ENCODE measurements at regions not wholly inside any gene's neighbourhood (a gene's known extent, or its start where the extent isn't known, plus 50 kb on each side); places are given as distances from the start of the nearest gene placed in this dataset.

DNA sequence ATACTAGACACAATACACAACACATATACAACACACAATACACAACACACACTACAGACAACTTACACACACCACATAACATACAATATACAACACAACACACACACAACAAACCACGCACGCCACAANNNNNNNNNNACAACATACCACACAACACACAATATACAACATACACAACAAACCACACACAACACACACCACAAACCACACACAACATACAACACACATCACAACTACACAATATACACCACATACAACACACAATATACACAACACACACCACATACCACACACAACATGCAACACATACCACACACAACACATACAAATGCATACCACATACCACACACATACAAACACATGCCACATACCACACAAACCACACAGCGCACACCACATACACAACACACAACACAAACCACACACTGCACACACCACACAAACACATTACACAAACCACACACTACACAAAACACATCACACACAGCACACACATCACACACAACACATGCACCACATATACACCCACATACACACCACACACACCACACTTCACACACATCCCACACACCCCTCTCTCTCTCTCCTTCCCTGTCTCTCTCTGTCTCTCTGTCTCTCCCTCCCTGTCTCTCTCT lies 108.3 kb downstream of the ETS2 start:
- ATAC-seq: no peak
- TF ChIP-seq ZNF70 (CRISPR knock-in tag; IDR thresholded peaks at IDR 0.05): no peak

DNA sequence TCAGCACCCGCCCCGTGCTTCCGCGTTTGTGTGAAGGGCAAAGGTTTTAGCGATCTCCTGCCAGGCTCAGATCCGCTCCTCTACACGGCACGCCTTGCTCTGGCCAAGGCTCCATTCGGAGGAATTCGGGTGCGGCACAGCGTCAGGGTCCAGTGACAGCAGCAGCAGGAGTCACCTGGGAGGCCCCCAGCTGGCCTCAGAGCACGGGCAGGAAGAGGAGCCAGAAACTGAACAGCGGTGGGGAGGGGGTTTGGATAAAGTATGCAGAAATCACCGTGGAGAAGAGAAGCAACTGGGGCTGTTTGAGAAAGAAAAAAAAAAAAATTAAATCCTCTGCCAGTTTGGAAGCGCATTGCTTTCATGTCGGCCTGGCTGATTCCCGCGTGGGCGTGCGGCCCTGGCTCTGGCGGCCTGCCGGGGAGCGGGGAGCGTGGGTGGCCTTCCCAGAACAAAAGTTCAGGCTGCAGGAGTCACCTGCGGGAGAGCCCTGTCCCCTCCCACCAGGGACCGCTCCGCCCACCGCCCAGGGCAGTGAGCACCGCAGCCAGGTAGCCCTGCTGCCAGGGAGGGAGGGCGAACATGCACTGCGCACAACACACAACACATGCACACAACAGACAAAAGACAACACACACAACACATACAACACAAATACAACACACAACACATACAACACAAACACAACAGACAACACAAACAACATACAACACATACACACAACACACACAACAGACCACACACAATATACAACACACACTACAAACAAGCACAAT lies 107.6 kb downstream of the ETS2 start:
- ATAC-seq: peak; percentile 37
- TF ChIP-seq CSDC2 (CRISPR knock-in tag; IDR thresholded peaks at IDR 0.05) (no peak), ESRRG (CRISPR knock-in tag; IDR thresholded peaks at IDR 0.05) (no peak), OSR1 (CRISPR knock-in tag; IDR thresholded peaks at IDR 0.05) (no peak), ZNF8 (CRISPR knock-in tag; IDR thresholded peaks at IDR 0.05) (no peak), SNAI2 (CRISPR knock-in tag; IDR thresholded peaks at IDR 0.05) (no peak), TCF4 (CRISPR knock-in tag; IDR thresholded peaks at IDR 0.05; ENCODE audit: borderline replicate concordance) (no peak)
- TF ChIP-seq, protein P1, sequence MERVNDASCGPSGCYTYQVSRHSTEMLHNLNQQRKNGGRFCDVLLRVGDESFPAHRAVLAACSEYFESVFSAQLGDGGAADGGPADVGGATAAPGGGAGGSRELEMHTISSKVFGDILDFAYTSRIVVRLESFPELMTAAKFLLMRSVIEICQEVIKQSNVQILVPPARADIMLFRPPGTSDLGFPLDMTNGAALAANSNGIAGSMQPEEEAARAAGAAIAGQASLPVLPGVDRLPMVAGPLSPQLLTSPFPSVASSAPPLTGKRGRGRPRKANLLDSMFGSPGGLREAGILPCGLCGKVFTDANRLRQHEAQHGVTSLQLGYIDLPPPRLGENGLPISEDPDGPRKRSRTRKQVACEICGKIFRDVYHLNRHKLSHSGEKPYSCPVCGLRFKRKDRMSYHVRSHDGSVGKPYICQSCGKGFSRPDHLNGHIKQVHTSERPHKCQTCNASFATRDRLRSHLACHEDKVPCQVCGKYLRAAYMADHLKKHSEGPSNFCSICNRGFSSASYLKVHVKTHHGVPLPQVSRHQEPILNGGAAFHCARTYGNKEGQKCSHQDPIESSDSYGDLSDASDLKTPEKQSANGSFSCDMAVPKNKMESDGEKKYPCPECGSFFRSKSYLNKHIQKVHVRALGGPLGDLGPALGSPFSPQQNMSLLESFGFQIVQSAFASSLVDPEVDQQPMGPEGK (CRISPR knock-in tag; IDR thresholded peaks at IDR 0.05; ENCODE audit: borderline replicate concordance): no peak
- TF ChIP-seq, protein P2, sequence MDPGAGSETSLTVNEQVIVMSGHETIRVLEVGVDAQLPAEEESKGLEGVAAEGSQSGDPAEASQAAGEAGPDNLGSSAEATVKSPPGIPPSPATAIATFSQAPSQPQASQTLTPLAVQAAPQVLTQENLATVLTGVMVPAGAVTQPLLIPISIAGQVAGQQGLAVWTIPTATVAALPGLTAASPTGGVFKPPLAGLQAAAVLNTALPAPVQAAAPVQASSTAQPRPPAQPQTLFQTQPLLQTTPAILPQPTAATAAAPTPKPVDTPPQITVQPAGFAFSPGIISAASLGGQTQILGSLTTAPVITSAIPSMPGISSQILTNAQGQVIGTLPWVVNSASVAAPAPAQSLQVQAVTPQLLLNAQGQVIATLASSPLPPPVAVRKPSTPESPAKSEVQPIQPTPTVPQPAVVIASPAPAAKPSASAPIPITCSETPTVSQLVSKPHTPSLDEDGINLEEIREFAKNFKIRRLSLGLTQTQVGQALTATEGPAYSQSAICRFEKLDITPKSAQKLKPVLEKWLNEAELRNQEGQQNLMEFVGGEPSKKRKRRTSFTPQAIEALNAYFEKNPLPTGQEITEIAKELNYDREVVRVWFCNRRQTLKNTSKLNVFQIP (CRISPR knock-in tag; IDR thresholded peaks at IDR 0.05; ENCODE audit: borderline replicate concordance, low read depth): no peak

DNA sequence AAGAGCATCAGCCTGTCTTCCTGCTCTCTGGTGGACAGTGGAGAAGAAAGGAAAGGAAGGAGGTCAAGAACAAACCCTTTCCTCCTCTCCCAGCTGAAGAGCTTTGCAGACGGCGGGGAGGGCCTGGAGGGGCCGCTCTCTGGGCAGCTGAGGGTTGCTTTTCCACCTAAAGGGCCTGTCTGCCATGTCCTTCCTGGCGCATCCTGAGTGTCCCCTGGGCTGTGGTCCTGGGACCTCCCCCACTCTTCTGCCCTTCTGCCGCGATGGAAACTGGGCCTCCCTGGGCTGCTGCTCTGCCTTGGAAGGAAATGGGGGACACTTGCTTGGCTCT lies 107.0 kb downstream of the ETS2 start:
- TF ChIP-seq ARNTL (CRISPR knock-in tag; IDR thresholded peaks at IDR 0.05; ENCODE audit: borderline replicate concordance, low read depth): no peak
- TF ChIP-seq ZNF565 (CRISPR knock-in tag; conservative IDR thresholded peaks at IDR 0.05; ENCODE audit: low read depth): no peak
- no peak for TF ChIP-seq ZNF70 (CRISPR knock-in tag; IDR thresholded peaks at IDR 0.05)
- TF ChIP-seq, protein P3, sequence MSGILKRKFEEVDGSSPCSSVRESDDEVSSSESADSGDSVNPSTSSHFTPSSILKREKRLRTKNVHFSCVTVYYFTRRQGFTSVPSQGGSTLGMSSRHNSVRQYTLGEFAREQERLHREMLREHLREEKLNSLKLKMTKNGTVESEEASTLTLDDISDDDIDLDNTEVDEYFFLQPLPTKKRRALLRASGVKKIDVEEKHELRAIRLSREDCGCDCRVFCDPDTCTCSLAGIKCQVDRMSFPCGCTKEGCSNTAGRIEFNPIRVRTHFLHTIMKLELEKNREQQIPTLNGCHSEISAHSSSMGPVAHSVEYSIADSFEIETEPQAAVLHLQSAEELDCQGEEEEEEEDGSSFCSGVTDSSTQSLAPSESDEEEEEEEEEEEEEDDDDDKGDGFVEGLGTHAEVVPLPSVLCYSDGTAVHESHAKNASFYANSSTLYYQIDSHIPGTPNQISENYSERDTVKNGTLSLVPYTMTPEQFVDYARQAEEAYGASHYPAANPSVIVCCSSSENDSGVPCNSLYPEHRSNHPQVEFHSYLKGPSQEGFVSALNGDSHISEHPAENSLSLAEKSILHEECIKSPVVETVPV (CRISPR knock-in tag; IDR thresholded peaks at IDR 0.05): no peak
- no peak for TF ChIP-seq CSDC2 (CRISPR knock-in tag; IDR thresholded peaks at IDR 0.05)
- no peak for TF ChIP-seq ZFP30 (CRISPR knock-in tag; IDR thresholded peaks at IDR 0.05)
- no peak for TF ChIP-seq ESRRG (CRISPR knock-in tag; IDR thresholded peaks at IDR 0.05)
- no peak for TF ChIP-seq ZC3H10 (CRISPR knock-in tag; IDR thresholded peaks at IDR 0.05)
- no peak for TF ChIP-seq ZNF8 (CRISPR knock-in tag; IDR thresholded peaks at IDR 0.05)
- no peak for TF ChIP-seq PPARA (CRISPR knock-in tag; IDR thresholded peaks at IDR 0.05; ENCODE audit: borderline replicate concordance)
- no peak for TF ChIP-seq RARB (CRISPR knock-in tag; IDR thresholded peaks at IDR 0.05)
- no peak for TF ChIP-seq ISL1 (CRISPR knock-in tag; IDR thresholded peaks at IDR 0.05)
- TF ChIP-seq BACH2 (CRISPR knock-in tag; IDR thresholded peaks at IDR 0.05; ENCODE audit: borderline replicate concordance): no peak
- TF ChIP-seq, protein P1 (CRISPR knock-in tag; IDR thresholded peaks at IDR 0.05; ENCODE audit: borderline replicate concordance): no peak
- TF ChIP-seq OSR1 (CRISPR knock-in tag; IDR thresholded peaks at IDR 0.05): no peak
- TF ChIP-seq, protein P4, sequence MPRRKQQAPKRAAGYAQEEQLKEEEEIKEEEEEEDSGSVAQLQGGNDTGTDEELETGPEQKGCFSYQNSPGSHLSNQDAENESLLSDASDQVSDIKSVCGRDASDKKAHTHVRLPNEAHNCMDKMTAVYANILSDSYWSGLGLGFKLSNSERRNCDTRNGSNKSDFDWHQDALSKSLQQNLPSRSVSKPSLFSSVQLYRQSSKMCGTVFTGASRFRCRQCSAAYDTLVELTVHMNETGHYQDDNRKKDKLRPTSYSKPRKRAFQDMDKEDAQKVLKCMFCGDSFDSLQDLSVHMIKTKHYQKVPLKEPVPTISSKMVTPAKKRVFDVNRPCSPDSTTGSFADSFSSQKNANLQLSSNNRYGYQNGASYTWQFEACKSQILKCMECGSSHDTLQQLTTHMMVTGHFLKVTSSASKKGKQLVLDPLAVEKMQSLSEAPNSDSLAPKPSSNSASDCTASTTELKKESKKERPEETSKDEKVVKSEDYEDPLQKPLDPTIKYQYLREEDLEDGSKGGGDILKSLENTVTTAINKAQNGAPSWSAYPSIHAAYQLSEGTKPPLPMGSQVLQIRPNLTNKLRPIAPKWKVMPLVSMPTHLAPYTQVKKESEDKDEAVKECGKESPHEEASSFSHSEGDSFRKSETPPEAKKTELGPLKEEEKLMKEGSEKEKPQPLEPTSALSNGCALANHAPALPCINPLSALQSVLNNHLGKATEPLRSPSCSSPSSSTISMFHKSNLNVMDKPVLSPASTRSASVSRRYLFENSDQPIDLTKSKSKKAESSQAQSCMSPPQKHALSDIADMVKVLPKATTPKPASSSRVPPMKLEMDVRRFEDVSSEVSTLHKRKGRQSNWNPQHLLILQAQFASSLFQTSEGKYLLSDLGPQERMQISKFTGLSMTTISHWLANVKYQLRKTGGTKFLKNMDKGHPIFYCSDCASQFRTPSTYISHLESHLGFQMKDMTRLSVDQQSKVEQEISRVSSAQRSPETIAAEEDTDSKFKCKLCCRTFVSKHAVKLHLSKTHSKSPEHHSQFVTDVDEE (CRISPR knock-in tag; IDR thresholded peaks at IDR 0.05): no peak
- TF ChIP-seq TCF4 (CRISPR knock-in tag; IDR thresholded peaks at IDR 0.05; ENCODE audit: borderline replicate concordance): no peak
- TF ChIP-seq, protein P2 (CRISPR knock-in tag; IDR thresholded peaks at IDR 0.05; ENCODE audit: borderline replicate concordance, low read depth): no peak
- ATAC-seq: peak; percentile 10; the same call in 2 of the 3 replicates
